ENCODE measurements at regions not wholly inside any gene's neighbourhood (a gene's known extent, or its start where the extent isn't known, plus 50 kb on each side); places are given as distances from the start of the nearest gene placed in this dataset.

DNA sequence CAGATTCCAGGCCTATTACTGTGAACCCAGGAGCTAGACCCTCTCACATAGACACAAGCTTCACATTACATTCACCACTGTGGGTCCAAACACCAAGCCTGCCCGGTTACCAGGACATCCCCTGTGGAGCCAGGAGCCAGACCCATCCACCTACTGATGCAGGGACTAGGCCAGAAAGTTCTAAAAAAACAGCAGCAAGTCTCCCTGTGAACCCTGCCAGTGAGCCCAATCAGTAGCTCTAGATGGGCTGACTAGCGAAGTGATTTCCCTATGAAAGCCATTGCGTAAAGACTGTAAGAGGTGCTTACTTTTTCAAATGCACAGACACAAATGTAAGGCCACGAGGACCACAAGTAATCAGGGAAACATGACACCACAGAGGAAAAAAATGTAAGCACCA lies 352.3 kb downstream of the TMEM161B start:
- TF ChIP-seq EZH2 (IDR thresholded peaks at IDR 0.05) = no peak
- no peak for TF ChIP-seq POLR2AphosphoS5 (IDR thresholded peaks at IDR 0.05; ENCODE audit: borderline replicate concordance, low read depth, low read length)
- TF ChIP-seq FOXP2 (optimal IDR thresholded peaks at IDR 0.05; ENCODE audit: control extremely low read depth, extremely low read length, insufficient read depth) = no peak
